K562 (cell line): ENCODE measurements at regions not wholly inside any gene's neighbourhood (a gene's known extent, or its start where the extent isn't known, plus 50 kb on each side); places are given as distances from the start of the nearest gene placed in this dataset.

Experiments used
- ATAC-seq: fragments of 200-7000 bp; cut with Tn5 transposase; 3 replicates; pipeline ENCODE4 v1.9.1; 2020; ENCODE audit warnings: moderate library complexity
- BruUV-seq: library from RNA; stranded (reverse); fragments of 400-500 nt; replicated peaks from 2 replicates; lab custom pipeline; 2021; lab: Mats Ljungman, UMichigan
- CTCF ChIA-PET: fragments of 300-600 bp; formaldehyde crosslinking; extraction: SDS; loops from one replicate; lab custom pipeline; 2021; ENCODE audit warnings: low intra/inter-chr PET ratio; lab: Yijun Ruan, JAX
- POLR2A ChIA-PET: fragments of 300-600, 350-650 bp; sonication (Branson Sonifier 250); formaldehyde crosslinking; extraction: SDS; loops from one replicate; lab custom pipeline; 2021; ENCODE audit warnings: antibody characterized with exemption, inconsistent platforms; lab: Yijun Ruan, JAX
- DNase-seq, 4 experiments: peaks; one replicate each; pipeline versions ENCODE4 v3.0.0 to v3.0.0-alpha.2; 2011 to 2018; ENCODE audit warnings: low spot score in 3 of 4, mixed read lengths in 3 of 4; ENCODE audit errors: extremely low read depth in 1 of 4
- FAIRE-seq: peaks from 2 replicates; lab custom pipeline; 2011; peaks lifted over from hg19 to GRCh38; lab: Jason Lieb, UNC
- H2AFZ ChIP-seq: 2 replicates; pipeline ENCODE4 v1.6.0; 2011; ENCODE audit warnings: low read depth, low read length, control low read depth, inconsistent platforms
- H3K27ac ChIP-seq: fragments of 200-600 bp; 3 replicates; pipeline ENCODE4 v1.8.0; 2011; ENCODE audit warnings: low read depth, mild to moderate bottlenecking, control low read depth, inconsistent platforms, low read length, moderate library complexity, mixed read lengths; ENCODE audit errors: extremely low read depth
- H3K27me3 ChIP-seq, 2 experiments: fragments of 300-600 bp in 1 of 2; 2 replicates in 1 of 2; 3 replicates in 1 of 2; pipeline versions ENCODE4 v1.6.0 to v1.8.0; 2011; ENCODE audit warnings: inconsistent platforms in 2 of 2, low read length in 2 of 2, mild to moderate bottlenecking in 1 of 2, mixed read lengths in 1 of 2, moderate library complexity in 1 of 2; ENCODE audit not compliant: control insufficient read depth in 2 of 2, insufficient read depth in 2 of 2
- H3K36me3 ChIP-seq: fragments of 300-600 bp; 3 replicates; pipeline ENCODE4 v1.8.0; 2011; ENCODE audit warnings: mild to moderate bottlenecking, low read length, inconsistent platforms; ENCODE audit not compliant: control insufficient read depth, insufficient read depth
- H3K4me1 ChIP-seq, 2 experiments: fragments of 200-600 bp in 1 of 2; replicated peaks in 1 of 2; 2 replicates in 1 of 2; 3 replicates in 1 of 2; pipeline versions ENCODE4 v1.5.1 to v1.8.0; 2011; ENCODE audit warnings: inconsistent platforms in 2 of 2, low read length in 2 of 2, mild to moderate bottlenecking in 1 of 2, mixed read lengths in 1 of 2, moderate library complexity in 1 of 2; ENCODE audit not compliant: control insufficient read depth in 2 of 2, insufficient read depth in 2 of 2
- H3K4me2 ChIP-seq: 2 replicates; pipeline ENCODE4 v1.6.1; 2011; ENCODE audit warnings: low read length, control low read depth, inconsistent platforms, mixed read lengths; ENCODE audit not compliant: insufficient read depth
- H3K4me3 ChIP-seq: fragments of 200-600 bp; sonication (generic), shearing (Covaris generic); 2 replicates; pipeline ENCODE4 v1.5.1; 2016; ENCODE audit warnings: control low read depth, inconsistent platforms
- H3K79me2 ChIP-seq: fragments of 200-600 bp; 3 replicates; pipeline ENCODE4 v1.8.0; 2011; ENCODE audit warnings: low read length, inconsistent platforms; ENCODE audit not compliant: control insufficient read depth, insufficient read depth
- H3K9ac ChIP-seq, 2 experiments: 2 replicates each; pipeline versions ENCODE4 v1.6.0 to v1.6.1; 2011; ENCODE audit warnings: low read depth in 2 of 2, low read length in 2 of 2, control low read depth in 1 of 2, inconsistent platforms in 1 of 2, mild to moderate bottlenecking in 1 of 2, mixed read lengths in 1 of 2; ENCODE audit not compliant: insufficient read depth in 1 of 2
- H3K9me1 ChIP-seq: one replicate; pipeline ENCODE4 v1.6.0; 2011; ENCODE audit warnings: inconsistent platforms, mild to moderate bottlenecking, low read length, moderate library complexity; ENCODE audit not compliant: control insufficient read depth, insufficient read depth
- H3K9me3 ChIP-seq: replicated peaks from 2 replicates; pipeline ENCODE4 v1.5.1; 2011; ENCODE audit warnings: low read depth, low read length, inconsistent platforms; ENCODE audit not compliant: control insufficient read depth, insufficient read depth
- H4K20me1 ChIP-seq: replicated peaks from 2 replicates; pipeline ENCODE4 v1.6.1; 2011; ENCODE audit warnings: low read length, inconsistent platforms, mixed read lengths; ENCODE audit not compliant: control insufficient read depth, insufficient read depth
- FOXJ3 ChIP-seq: sonication (generic); formaldehyde crosslinking; IDR thresholded peaks from 2 replicates; pipeline ENCODE4 v1.4.0; 2020; ENCODE audit warnings: mild to moderate bottlenecking, missing genetic modification reagents
- HDAC1 ChIP-seq, 2 experiments: fragments of 450-650 bp; IDR thresholded peaks; 2 replicates each; pipeline ENCODE4 v1.6.1; 2016 to 2017; ENCODE audit warnings: inconsistent platforms in 1 of 2, mild to moderate bottlenecking in 1 of 2, moderate library complexity in 1 of 2
- KDM1A ChIP-seq, 2 experiments: fragments of 450-650 bp; IDR thresholded peaks; 2 replicates each; pipeline ENCODE4 v1.6.1; 2016; ENCODE audit warnings: mild to moderate bottlenecking in 2 of 2
- ZC3H4 ChIP-seq: sonication (generic); formaldehyde crosslinking; IDR thresholded peaks from 2 replicates; pipeline ENCODE4 v1.9.0; 2021; ENCODE audit warnings: missing genetic modification reagents, borderline replicate concordance
- ZKSCAN1 ChIP-seq: fragments of 150-350 bp; IDR thresholded peaks from 2 replicates; pipeline ENCODE4 v1.6.1; 2016; ENCODE audit warnings: low read depth, low read length
- ZNF311 ChIP-seq: fragments of 250-450 bp; sonication (Bioruptor Pico); IDR thresholded peaks from 2 replicates; pipeline ENCODE4 v1.4.0; 2020; ENCODE audit warnings: mild to moderate bottlenecking, moderate library complexity
- WGBS: fragments of 100-300 bp; shearing (Covaris generic); methylation state at CpG from one replicate; pipeline ENCODE4 v1.1.6; 2016; ENCODE audit warnings: low coverage, mixed read lengths; ENCODE audit not compliant: insufficient coverage; ENCODE audit errors: missing lambda C conversion rate; 5-methylcytosine and 5-hydroxymethylcytosine counted together
- in situ Hi-C: fragments of 300-500 bp; cut with MboI; formaldehyde crosslinking; loops from 4 replicates; pipeline ENCODE4 v1.15.0; 2018; ENCODE audit warnings: inconsistent platforms, mixed read lengths
- intact Hi-C: fragments of 100-400 bp; cut with micrococcal nuclease; formaldehyde crosslinking; loops from 2 replicates; pipeline ENCODE4 v1.14.2; 2022
- TF ChIP-seq, protein P1 (sequence below): sonication (generic); IDR thresholded peaks from 2 replicates; pipeline ENCODE4 v1.6.1; 2016
- TF ChIP-seq, protein P2 (sequence below), 2 experiments: fragments of 450-650 bp; IDR thresholded peaks; 2 replicates each; pipeline ENCODE4 v1.6.1; 2016
- TF ChIP-seq, protein P3 (sequence below), 3 experiments: fragments of 200-800 bp in 1 of 3; sonication (Bioruptor generic) in 1 of 3; sonication (generic) in 1 of 3; formaldehyde crosslinking in 1 of 3; IDR thresholded peaks; 2 replicates each; pipeline versions ENCODE4 v1.6.1 to v1.8.0; 2016 to 2022; ENCODE audit warnings: mild to moderate bottlenecking in 2 of 3, missing compliant biosample characterization in 2 of 3, missing genetic modification characterization in 2 of 3, missing genetic modification reagents in 1 of 3
- TF ChIP-seq, protein P4 (sequence below): fragments of 250-450 bp; sonication (Bioruptor Pico); IDR thresholded peaks from 2 replicates; pipeline ENCODE4 v1.4.0; 2020; ENCODE audit warnings: mild to moderate bottlenecking

DNA sequence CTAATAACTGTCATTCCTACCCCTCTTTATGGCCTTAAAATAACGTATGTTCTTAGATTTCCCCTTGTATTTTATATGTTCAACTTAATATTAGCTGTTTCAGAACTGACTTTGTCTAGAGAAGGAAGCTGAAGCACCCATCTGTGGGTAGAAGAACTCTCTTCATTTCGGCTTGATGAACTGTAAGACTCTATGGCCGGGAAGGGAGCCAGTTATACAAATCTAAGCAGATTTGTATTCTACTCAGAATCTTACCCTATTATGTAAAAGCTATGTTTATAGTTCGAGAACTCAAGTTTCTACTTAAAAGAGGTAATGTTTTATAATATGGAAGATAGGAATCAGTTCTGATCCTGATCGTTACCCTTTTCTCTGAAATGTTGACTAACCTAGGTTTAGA, 390.9 kb upstream of the PRICKLE1 start (continued):
- TF ChIP-seq, protein P1, sequence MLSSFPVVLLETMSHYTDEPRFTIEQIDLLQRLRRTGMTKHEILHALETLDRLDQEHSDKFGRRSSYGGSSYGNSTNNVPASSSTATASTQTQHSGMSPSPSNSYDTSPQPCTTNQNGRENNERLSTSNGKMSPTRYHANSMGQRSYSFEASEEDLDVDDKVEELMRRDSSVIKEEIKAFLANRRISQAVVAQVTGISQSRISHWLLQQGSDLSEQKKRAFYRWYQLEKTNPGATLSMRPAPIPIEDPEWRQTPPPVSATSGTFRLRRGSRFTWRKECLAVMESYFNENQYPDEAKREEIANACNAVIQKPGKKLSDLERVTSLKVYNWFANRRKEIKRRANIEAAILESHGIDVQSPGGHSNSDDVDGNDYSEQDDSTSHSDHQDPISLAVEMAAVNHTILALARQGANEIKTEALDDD = no peak
- TF ChIP-seq, all 486 proteins: peak for 0

DNA sequence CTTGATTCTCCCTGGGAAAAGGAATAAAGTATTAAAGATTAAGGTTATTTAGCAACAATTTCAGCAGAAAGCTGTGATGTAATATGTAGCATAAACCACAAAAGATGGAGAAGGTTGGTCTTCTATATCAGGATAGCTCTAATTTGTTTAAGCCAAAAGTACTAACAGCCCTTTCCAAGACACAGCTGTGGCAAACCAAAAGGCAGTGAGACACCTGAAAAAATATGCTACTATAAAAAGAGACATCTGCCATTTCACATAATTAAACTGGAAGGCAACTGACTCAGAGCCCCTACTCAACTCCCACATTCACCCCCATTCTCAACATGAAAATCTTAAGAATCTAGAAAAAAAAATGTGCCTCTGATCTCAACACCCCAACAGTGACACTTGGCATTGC, 390.2 kb upstream of the PRICKLE1 start:
- H3K9me3 ChIP-seq = no peaks in the 10 kb centered on the region
- CTCF ChIA-PET = no interaction called here
- no peaks in the 10 kb centered on the region for H3K27me3 ChIP-seq
- no peak overlapping the region for H3K27ac ChIP-seq
- H2AFZ ChIP-seq = no peak overlapping the region
- no peak for FAIRE-seq
- BruUV-seq = no TSS peak
- H4K20me1 ChIP-seq = no peaks in the 10 kb centered on the region
- ATAC-seq = no peak
- intact Hi-C loops = no loop called here
- no peaks in the 10 kb centered on the region for H3K36me3 ChIP-seq
- no peak for DNase-seq
- POLR2A ChIA-PET = no interaction called here
- TF ChIP-seq KDM1A (IDR thresholded peaks at IDR 0.05) (no peak), ZNF311 (CRISPR knock-in tag) (no peak)
- no peaks in the 10 kb centered on the region for H3K9me1 ChIP-seq
- no peaks in the 10 kb centered on the region for H3K4me1 ChIP-seq
- no peak overlapping the region for H3K4me2 ChIP-seq
- H3K9ac ChIP-seq = no peak overlapping the region
- H3K4me3 ChIP-seq = no peak overlapping the region
- H3K79me2 ChIP-seq = no peaks in the 10 kb centered on the region
- in situ Hi-C loops = no loop called here

DNA sequence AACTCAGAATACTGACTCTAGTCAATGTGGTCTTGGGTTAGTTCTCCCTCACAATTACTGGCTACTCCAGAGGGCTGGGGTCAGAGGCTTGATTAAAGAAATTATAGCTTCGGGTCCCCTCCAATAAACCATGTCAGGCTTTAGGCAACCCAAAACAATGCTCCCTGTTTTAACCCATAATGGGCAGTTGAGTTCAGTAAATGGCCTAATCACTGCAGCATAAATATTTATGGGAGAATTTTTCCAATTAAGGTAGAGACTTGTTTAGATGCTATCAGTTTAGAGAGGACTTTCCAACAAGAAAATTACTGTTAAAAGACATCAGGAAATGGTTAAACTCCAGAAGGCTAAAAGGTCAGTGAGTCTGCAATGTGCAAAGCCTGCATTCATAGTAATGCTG, 389.2 kb upstream of the PRICKLE1 start:
- Histone ChIP-seq H3K36me3 (no peaks in the 10 kb centered on the region), H3K27ac (no peak overlapping the region), H3K79me2 (no peaks in the 10 kb centered on the region), H3K4me1 (no peaks in the 10 kb centered on the region), H4K20me1 (no peaks in the 10 kb centered on the region), H2AFZ (no peak overlapping the region), H3K9ac (no peak overlapping the region), H3K4me3 (no peak overlapping the region), H3K27me3 (no peaks in the 10 kb centered on the region), H3K9me3 (no peaks in the 10 kb centered on the region), H3K9me1 (no peaks in the 10 kb centered on the region), H3K4me2 (no peak overlapping the region)
- no TSS peak for BruUV-seq
- intact Hi-C loops (no loop called here), in situ Hi-C loops (no loop called here)
- no peak for ATAC-seq
- ChIA-PET POLR2A (no interaction called here), CTCF (no interaction called here)
- no peak for DNase-seq
- FAIRE-seq = no peak
- WGBS = 9% methylated on average over 1 of the region's 1 CpG
- no peak for TF ChIP-seq HDAC1 (IDR thresholded peaks at IDR 0.05)
- TF ChIP-seq, protein P2, sequence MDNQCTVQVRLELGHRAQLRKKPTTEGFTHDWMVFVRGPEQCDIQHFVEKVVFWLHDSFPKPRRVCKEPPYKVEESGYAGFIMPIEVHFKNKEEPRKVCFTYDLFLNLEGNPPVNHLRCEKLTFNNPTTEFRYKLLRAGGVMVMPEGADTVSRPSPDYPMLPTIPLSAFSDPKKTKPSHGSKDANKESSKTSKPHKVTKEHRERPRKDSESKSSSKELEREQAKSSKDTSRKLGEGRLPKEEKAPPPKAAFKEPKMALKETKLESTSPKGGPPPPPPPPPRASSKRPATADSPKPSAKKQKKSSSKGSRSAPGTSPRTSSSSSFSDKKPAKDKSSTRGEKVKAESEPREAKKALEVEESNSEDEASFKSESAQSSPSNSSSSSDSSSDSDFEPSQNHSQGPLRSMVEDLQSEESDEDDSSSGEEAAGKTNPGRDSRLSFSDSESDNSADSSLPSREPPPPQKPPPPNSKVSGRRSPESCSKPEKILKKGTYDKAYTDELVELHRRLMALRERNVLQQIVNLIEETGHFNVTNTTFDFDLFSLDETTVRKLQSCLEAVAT (IDR thresholded peaks at IDR 0.05) = no peak
- TF ChIP-seq, protein P3, sequence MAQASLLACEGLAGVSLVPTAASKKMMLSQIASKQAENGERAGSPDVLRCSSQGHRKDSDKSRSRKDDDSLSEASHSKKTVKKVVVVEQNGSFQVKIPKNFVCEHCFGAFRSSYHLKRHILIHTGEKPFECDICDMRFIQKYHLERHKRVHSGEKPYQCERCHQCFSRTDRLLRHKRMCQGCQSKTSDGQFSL (CRISPR knock-in tag; IDR thresholded peaks at IDR 0.05) = no peak
- TF ChIP-seq, protein P3 (tag; IDR thresholded peaks at IDR 0.05) = no peak
- TF ChIP-seq ZC3H4 (CRISPR knock-in tag) = no peak
- TF ChIP-seq FOXJ3 (CRISPR knock-in tag) = no peak
- TF ChIP-seq ZKSCAN1 = no peak
- TF ChIP-seq, protein P4, sequence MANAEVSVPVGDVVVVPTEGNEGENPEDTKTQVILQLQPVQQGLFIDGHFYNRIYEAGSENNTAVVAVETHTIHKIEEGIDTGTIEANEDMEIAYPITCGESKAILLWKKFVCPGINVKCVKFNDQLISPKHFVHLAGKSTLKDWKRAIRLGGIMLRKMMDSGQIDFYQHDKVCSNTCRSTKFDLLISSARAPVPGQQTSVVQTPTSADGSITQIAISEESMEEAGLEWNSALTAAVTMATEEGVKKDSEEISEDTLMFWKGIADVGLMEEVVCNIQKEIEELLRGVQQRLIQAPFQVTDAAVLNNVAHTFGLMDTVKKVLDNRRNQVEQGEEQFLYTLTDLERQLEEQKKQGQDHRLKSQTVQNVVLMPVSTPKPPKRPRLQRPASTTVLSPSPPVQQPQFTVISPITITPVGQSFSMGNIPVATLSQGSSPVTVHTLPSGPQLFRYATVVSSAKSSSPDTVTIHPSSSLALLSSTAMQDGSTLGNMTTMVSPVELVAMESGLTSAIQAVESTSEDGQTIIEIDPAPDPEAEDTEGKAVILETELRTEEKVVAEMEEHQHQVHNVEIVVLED = no peak
